ENCODE measurements at regions not wholly inside any gene's neighbourhood (a gene's known extent, or its start where the extent isn't known, plus 50 kb on each side); places are given as distances from the start of the nearest gene placed in this dataset.

DNA sequence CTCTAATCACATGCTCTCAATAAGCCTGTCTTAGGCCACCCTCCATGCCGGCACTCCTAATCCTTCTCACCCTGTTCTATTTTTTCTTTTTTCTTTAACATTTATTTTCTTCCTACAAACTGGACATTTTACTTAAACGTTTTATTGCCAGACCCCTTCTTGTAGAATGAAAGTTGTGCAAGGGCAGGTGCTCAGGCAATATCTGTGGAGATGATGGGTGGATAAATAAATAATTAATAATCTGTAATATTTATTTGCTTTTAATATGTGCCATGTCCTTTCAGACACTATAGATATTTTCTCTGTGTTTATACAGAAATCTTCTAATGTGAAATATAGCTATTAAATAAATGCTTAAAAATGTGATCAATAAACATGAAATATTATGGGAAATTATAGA is 815.7 kb upstream of the MIR17HG start:
- TF ChIP-seq, protein P1, sequence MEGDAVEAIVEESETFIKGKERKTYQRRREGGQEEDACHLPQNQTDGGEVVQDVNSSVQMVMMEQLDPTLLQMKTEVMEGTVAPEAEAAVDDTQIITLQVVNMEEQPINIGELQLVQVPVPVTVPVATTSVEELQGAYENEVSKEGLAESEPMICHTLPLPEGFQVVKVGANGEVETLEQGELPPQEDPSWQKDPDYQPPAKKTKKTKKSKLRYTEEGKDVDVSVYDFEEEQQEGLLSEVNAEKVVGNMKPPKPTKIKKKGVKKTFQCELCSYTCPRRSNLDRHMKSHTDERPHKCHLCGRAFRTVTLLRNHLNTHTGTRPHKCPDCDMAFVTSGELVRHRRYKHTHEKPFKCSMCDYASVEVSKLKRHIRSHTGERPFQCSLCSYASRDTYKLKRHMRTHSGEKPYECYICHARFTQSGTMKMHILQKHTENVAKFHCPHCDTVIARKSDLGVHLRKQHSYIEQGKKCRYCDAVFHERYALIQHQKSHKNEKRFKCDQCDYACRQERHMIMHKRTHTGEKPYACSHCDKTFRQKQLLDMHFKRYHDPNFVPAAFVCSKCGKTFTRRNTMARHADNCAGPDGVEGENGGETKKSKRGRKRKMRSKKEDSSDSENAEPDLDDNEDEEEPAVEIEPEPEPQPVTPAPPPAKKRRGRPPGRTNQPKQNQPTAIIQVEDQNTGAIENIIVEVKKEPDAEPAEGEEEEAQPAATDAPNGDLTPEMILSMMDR (IDR thresholded peaks at IDR 0.05), result no peak
- TF ChIP-seq EZH2phosphoT487 (IDR thresholded peaks at IDR 0.05), result no peak
- TF ChIP-seq EZH2 (IDR thresholded peaks at IDR 0.05), result no peak

Data from neural progenitor cell (in vitro differentiated cells).